OCI-M1 (cell line): ENCODE measurements at regions not wholly inside any gene's neighbourhood (a gene's known extent, or its start where the extent isn't known, plus 50 kb on each side); places are given as distances from the start of the nearest gene placed in this dataset.
A peak's percentile ranks its signal among the peaks of the same experiment; 100 is the strongest.

Experiments used
- DNase-seq: peaks from one replicate; lab custom pipeline; 2025; lab: John Stamatoyannopoulos, UW

- no peak for DNase-seq
These were observed 372.7 kb upstream of the THBS1 start for GRCh38 chr15:39208187-39208586.

DNA sequence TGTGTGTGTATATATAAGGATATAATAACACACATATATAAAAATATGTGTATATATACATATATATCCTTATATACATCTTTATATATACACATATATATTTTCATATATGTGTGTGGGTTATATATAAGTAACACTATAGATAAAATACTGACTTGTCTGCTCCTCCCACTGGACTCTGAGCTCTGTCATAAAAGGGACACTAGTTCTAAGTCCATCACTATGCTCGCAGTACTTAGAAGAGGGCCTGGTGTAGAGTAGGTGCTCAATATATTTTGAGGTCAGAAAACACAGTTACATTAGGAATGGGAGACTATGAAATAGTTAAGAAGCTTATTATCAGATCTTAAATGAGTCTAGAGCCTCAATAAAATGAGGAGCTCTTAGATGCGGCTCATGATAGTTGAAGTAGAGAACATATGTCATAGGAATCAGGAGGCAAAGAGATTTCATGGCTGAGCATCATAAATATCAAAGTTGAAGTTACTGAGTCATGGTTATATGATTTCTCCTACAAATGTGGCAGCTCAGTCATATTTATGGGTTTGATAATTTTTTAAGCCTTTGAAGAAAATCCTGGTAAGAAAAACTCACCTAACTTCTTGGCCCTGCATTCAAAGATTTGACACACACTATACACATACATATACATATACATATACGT is 371.2 kb upstream of the THBS1 start:
- DNase-seq: no peak

DNA sequence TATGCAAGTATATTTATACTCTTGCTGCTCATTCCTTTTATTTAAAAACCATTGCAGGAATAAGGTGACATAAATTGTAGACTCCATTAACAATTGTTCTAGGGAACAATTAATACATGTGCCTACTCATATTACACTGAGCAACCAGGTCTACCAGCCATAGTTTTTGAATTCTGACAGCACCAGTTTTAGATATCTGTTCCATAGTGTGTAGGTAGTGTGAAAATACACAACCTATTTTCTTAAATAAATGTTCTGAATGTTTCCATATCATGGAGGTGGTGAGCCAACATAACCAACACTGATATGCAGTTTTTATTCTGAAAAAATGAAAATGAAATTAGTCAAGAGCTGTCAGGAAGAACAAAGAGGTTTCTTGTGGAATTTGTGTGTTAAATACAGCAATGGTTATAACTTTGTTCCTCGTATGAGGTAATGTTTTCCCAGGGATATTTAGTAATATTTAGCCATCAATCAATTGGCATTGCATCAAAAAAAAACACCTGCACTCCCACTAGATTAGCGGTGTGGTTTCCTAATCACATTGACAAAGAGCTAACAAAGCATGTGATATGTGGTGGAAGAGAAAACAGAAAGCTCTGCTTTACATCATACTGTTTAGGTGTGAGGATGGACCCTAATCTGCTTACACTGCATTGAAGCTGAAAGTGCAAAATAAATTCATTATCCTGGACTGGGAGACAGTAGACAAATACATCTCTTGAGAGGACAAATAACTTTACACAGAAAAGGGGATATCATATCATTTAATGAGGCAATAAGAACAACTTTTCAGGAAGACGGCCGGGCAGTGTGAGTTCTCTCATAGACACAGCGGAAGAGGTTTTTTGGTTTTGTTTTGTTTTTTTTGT is 369.5 kb upstream of the THBS1 start:
- DNase-seq: no peak

- peak; percentile 54 for DNase-seq
These were observed 367.5 kb upstream of the THBS1 start for GRCh38 chr15:39213385-39213840.

GRCh38 chr15:39215015-39215414 is 365.9 kb upstream of the THBS1 start:
- DNase-seq: no peak

GRCh38 chr15:39216816-39217215 is 364.1 kb upstream of the THBS1 start:
- DNase-seq: no peak

- no peak for DNase-seq
These were observed 361.3 kb upstream of the THBS1 start for GRCh38 chr15:39219608-39220007.

GRCh38 chr15:39226169-39226937 is 354.5 kb upstream of the THBS1 start:
- DNase-seq: no peak

- DNase-seq: no peak
These were observed 353.9 kb upstream of the THBS1 start for GRCh38 chr15:39227001-39227400.

GRCh38 chr15:39228889-39229288 is 352.0 kb upstream of the THBS1 start:
- no peak for DNase-seq

GRCh38 chr15:39230205-39230907 is 350.5 kb upstream of the THBS1 start:
- DNase-seq: no peak

GRCh38 chr15:39230908-39231285 is 350.0 kb upstream of the THBS1 start:
- DNase-seq: no peak

GRCh38 chr15:39232512-39232911 is 348.4 kb upstream of the THBS1 start:
- no peak for DNase-seq

GRCh38 chr15:39235084-39235795 is 345.6 kb upstream of the THBS1 start:
- DNase-seq: peak; percentile 74

DNA sequence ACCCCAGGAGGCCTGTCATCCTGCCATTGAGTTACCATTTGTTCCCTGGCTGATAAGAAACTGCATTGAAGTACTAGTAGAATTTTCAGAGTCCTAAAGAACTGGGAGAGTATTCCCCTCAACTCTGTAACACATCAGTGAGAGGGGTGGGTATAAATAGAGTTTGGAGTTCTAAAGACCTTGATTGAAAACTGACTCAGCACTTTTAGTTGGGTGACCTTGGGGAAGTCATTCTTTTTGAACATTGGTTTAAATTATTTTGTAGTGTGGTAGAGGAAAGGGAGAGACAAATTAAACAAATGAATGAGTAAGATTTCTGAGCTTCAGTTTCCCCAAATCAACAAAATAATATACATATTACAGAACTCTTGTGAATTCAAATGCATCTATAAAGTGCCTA is 344.5 kb upstream of the THBS1 start:
- no peak for DNase-seq

DNA sequence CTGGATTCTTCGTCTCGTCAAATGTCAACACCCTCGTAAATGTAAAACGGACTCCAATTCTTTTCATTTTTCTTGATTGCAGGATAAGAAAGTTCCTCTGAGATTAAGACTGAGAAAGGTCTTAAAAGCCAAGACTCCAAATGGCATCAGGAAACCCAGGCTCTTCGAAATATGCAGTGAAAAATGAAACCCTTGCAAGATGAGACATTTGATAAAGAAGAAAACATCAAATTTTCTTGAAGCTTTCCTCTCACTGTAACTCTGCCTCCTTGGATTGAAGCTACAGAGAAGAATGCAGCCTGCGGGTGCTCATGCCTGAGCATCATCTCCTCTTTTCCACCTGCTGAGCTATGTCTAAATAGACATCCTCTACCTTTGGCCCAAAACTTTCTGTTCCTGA is 342.4 kb upstream of the THBS1 start:
- no peak for DNase-seq

DNA sequence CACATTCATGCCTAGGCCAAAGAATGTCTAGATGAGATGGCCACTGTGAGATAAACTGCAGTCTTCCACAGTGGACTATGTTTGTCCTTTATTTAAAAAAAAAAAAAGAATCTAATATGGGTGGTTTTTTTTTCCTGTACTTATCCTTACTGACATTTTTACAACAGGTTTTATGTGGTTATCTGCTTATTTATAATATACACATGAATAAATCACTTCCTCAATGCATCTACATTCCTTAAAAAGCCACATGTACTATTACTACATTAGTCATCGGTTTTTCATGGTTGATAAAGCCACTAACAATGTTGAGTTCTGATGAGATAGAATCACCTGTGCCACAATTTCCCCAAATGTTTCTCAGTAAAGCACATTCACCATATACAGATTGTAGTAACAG is 341.3 kb upstream of the THBS1 start:
- no peak for DNase-seq

DNA sequence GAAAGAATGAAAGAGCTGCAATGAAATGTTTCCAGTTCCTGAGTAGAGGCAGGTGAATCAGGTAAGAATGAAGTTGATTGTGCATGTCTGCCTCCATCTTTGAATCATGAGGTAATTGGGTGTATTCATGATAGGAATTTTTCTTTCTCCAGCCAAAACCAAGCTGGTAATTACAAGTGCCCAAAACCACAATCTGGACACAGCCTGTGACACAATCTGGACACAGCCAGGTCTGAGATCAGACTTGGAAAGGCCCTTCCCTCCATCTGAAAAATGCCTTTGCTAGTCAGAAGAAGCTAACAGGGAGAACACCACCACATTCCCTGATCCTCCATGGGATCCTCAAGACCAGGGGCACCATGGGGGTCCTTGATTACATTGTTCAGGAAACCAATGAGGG is 338.5 kb upstream of the THBS1 start:
- no peak for DNase-seq

DNA sequence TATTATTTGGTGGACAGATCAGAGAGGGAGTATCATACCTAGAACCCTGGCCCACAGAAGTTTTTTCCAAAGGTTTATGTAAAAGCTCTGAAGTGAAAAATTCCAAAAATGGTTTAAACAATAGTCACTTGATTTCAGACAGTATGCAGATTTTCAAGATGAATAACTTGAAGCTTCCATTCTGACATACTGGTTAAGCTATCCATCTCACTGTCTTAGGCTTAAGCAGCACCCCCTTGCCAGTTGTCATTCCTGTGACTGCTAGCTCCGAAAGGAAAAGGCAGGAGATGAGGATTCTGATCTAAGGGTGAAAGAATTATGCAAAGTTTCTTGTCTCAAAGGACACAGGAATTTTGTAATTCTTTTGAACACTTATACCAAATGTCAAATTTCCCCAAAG is 337.5 kb upstream of the THBS1 start:
- no peak for DNase-seq

GRCh38 chr15:39244776-39245175 is 336.1 kb upstream of the THBS1 start:
- DNase-seq: no peak

DNA sequence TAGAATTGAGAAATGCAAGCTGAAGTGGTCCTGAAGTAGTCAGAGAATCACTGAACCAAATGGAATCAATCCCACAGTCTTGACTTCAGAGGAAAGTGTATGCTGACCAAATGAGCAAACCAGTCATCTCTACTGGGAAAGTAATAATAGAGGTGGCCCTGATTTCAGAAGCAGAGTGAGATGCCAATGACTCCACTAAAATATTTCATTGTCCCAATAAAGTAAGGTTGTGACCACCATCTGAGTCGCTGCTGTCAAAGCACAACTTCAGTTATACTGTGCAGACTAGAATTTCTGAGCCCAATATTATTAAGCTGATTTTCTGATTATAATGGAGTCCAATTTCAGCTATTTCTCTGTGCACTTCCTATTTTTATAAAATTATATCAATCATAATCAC is 334.4 kb upstream of the THBS1 start:
- DNase-seq: no peak
